ENCODE measurements at regions not wholly inside any gene's neighbourhood (a gene's known extent, or its start where the extent isn't known, plus 50 kb on each side); places are given as distances from the start of the nearest gene placed in this dataset.

DNA sequence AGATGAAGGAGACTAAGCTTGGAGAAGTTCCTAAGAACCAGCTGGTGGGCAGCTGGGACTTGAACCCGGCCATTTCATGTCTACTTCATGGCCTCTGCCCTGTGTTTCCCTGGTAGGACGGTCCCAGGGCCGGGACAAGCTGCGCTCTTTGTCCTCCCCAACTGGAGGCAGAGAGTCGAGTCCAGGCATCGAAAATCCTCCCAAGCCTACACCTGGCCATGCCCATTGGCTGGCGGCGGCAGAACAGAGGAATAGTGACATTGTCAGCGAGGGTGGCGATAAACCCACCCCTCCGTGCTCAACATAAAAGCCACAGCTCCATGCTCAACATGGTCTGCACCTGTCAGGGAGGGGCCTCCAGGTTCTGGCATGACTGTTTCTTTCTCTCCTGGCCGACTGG is 77.7 kb downstream of the RBFOX3 start:
- H3K27me3 ChIP-seq: peaks cover 70% of the 10 kb centered on the region

DNA sequence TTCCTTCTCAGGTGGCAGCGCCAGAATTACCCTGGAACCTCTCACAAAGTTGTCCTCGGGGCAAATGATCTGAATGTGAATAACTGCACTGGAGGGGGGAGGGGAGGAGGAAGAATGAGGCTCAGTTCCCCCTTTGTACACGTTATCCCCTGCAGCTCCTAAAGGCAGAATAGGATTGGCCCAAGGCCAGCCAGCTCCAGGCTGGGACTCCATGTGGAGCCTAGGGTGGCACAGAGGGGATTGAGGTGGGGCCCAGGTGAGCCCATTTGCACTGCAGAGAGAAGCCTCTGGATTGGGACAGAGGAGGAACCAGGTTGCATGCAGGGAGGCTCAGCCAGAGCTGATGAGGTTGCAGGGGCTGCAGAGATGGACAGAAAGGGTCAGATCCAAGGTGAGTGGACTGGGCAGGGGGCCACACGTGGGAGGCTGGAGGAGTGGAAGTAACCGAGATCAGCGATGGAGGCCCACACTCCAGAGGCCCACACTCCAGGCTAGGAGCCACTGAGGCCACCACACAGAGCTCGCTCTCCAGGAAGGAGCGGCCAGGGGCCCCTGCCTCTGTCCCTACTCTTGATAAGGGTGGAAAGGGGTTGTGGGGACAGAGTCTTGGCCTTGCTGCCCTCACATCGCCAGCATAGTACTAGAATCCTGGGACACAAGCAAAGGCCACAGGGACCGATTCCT is 78.6 kb downstream of the RBFOX3 start:
- DNase-seq: no peak
- no peaks in the 10 kb centered on the region for H3K36me3 ChIP-seq
- H3K4me1 ChIP-seq: no peaks in the 10 kb centered on the region
- no peaks in the 10 kb centered on the region for H3K9me3 ChIP-seq (replicated peaks)
- H3K27me3 ChIP-seq: peaks cover 68% of the 10 kb centered on the region
- no peak overlapping the region for H3K4me3 ChIP-seq
- H3K27ac ChIP-seq: no peak overlapping the region

More for the DNA sequence above, 77.7 kb downstream of the RBFOX3 start:
- no peaks in the 10 kb centered on the region for H3K9me3 ChIP-seq (replicated peaks)
- no peak for DNase-seq
- no peaks in the 10 kb centered on the region for H3K4me1 ChIP-seq
- no peak overlapping the region for H3K27ac ChIP-seq
- H3K4me3 ChIP-seq: no peak overlapping the region
- H3K36me3 ChIP-seq: no peaks in the 10 kb centered on the region

DNA sequence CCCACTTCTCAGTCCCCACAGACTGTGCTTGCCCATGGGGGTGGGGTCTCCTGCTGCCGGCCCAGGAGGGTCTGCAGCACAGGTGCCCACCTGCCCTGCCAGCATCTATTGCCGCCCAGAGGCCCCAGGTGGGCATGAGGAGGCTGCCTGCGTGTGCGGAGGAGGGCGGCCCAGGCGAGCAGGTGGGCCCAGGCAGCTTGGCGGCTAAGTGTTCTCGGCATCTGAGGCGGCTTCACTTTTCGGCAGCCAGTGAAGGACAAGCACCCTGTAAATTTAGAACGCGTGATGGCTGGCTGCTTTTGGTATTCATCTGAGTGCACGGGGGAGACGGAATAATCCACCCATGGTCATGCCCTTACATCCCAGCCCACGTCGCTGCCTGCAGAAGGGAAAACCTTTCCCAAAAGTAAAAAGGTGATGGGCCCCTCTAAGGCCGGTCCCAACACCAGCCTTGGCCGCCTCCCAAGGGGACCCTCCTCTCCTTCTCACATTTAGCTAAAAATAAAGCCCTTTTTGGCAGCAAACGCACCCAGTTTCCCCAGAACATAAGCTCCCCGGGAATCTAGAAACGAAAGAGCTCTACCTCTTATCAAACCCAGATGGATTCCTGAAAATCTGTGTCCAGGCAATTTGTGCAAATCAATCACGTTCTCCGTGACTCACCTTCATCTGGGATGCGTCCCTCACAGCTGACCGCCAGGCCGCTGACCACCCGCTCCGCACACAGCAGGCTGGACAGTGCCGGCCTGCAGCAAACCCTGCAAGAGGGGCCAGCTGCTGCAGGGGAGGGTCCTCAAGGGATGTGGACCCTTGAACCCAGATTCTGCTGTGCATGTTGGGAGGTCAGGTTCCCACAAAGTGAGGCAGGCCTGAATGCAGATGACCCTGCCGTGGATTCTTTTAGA is 79.4 kb downstream of the RBFOX3 start:
- Histone ChIP-seq H3K27ac (no peak overlapping the region), H3K4me1 (no peaks in the 10 kb centered on the region), H3K27me3 (peaks cover 73% of the 10 kb centered on the region), H3K4me3 (no peak overlapping the region), H3K9me3 (replicated peaks) (no peaks in the 10 kb centered on the region), H3K36me3 (no peaks in the 10 kb centered on the region)
- no peak for DNase-seq

DNA sequence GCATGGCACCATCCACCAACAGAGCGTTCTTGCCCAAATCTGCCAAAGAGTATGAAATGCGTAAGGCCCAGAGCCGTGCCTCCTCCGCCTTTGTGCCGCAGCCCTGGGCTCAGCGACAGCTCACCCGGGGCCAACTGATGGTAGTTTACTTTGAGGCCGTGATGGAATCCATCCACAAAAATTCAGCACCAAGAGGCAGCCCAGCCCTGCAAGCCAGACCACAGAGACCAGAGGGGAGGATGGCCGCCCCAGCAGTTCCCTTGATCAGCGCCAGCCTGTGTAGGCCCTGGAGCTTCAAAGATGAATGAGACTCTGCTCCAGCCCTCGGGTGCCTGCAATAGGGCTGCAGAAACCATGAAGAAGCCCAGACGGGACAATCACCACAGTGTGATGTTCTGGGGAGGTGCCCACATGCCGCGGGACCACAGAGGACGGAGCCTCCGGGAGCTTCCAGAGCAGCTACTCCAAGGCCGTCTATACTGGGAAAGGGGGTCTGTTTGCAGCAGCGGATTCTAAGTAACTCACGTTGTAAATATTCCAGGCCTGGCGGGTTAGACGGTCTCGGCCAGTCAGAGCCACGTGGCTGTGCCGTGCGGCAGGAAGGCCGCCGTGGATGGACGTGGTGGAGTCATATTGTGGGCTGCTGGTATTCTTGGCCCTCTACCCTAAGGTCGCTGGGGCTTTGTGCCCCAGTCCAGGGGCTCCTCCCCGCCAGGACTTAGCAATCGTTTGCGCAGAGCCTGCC is 80.3 kb downstream of the RBFOX3 start:
- Histone ChIP-seq H3K27me3 (peaks cover 79% of the 10 kb centered on the region), H3K4me1 (no peaks in the 10 kb centered on the region), H3K9me3 (replicated peaks) (no peaks in the 10 kb centered on the region), H3K4me3 (no peak overlapping the region), H3K36me3 (no peaks in the 10 kb centered on the region), H3K27ac (no peak overlapping the region)
- DNase-seq: no peak

DNA sequence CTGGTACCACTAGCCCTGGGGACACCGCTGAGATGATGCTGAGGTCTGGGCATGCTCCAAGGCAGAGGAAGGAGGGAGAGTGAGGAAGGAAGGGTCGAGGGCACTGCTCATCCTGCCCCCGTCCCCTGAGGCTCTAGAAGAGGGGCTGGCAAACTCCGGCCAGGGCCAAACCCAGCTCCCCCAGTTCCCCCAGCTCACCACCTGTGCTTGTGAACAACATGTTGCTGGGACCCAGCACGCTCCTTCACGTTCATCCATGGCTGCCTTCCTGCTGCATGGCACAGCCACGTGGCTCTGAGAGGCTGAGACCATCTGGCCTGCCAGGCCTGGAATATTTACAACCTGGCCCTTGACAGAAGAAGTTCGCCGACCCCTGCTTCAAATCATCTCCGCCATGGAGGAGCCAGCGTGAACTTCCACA is 81.2 kb downstream of the RBFOX3 start:
- DNase-seq: no peak
- H3K27ac ChIP-seq: no peak overlapping the region
- H3K36me3 ChIP-seq: no peaks in the 10 kb centered on the region
- H3K4me1 ChIP-seq: no peaks in the 10 kb centered on the region
- no peak overlapping the region for H3K4me3 ChIP-seq
- no peaks in the 10 kb centered on the region for H3K9me3 ChIP-seq (replicated peaks)
- peaks cover 82% of the 10 kb centered on the region for H3K27me3 ChIP-seq

DNA sequence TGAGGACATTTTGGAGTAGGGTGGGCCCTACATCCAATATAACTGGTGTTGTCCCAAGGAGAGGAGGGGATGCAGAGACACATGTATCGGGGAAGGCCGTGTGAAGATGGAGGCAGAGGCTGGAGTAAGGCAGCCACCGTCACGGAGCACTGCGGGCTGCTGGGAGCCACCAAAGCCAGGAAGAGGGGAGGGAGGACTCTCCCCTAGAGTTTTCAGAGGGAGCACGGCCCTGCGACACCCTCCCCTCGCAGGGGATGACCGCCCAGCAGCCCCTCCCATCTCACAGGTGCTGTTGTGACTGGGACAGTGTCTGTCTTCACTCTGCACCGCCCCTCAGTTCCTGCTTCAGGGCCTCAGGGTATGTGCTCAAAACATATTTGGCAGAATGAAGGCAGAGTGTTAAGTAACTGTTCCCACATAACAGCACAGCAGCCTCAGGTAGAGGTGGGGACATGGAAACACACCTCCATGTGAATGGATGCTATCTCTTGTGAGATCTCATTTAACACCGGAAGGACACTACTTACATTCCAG is 82.2 kb downstream of the RBFOX3 start:
- Histone ChIP-seq H3K27me3 (peaks cover 82% of the 10 kb centered on the region), H3K9me3 (replicated peaks) (no peaks in the 10 kb centered on the region), H3K27ac (no peak overlapping the region), H3K4me1 (no peaks in the 10 kb centered on the region), H3K36me3 (no peaks in the 10 kb centered on the region), H3K4me3 (no peak overlapping the region)
- DNase-seq: no peak

DNA sequence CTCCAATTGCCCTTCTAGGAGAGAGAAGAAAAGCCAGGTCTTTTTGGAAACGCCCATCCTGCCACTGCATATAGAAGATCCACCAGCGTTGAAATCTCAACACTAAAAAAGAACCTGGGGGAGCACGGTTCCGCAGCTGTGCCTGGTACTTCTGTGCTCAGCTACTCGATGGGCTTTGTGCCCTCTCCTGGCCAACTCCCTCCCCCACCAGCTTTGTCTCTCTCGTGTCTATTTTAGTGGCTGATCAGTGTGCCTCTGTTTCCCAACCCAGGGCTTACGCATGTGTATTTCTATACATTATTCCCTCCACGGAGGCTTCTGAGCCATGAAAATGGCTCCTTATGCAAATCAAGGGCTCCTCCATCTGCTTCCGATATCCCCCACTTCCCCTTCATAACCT is 83.5 kb downstream of the RBFOX3 start:
- H3K9me3 ChIP-seq (replicated peaks): no peaks in the 10 kb centered on the region
- peaks cover 79% of the 10 kb centered on the region for H3K27me3 ChIP-seq
- no peaks in the 10 kb centered on the region for H3K36me3 ChIP-seq
- no peak overlapping the region for H3K27ac ChIP-seq
- no peak for DNase-seq
- H3K4me3 ChIP-seq: no peak overlapping the region
- H3K4me1 ChIP-seq: no peaks in the 10 kb centered on the region

DNA sequence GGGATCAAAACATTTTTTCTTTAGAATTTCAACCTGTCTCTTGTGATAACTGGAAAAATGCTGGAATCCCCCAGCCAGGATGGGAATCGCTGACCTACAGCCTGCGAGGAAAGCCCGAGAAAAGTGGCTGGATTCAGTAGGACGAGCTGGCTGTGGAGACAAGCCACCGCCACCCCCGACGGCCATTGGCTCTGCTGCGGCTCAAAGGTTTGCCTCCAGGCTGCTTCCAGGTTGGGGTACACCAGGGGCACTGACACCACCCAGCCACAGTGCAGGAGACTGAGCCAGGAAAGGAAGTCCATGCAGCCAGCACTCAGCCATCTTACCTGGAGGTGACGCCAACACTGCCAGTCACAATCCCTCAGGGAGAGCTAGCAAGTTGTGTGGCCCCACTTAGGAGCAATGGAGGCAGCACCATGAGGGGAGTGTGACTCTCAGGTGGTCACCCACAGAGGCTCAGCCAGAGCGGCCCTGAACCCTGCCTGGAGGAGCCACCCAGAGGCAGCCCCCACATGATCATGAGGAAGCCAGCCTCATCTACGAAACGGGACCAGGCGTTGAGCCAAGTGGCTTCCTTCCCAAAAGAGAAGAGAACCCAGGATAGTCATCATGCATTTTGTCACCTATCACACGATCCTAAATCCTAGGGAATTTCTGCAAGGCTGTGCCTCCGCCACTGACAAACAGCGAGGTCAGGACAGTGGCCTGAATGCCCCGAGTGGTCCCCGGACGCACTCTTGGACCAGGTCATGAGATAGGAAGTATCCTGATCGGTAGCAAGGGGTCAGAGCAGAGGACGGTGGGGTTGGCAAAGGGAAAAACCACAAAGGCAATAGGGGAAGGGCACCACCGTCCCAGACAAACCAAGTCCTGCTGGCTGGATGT is 84.8 kb downstream of the RBFOX3 start:
- Histone ChIP-seq H3K36me3 (no peaks in the 10 kb centered on the region), H3K4me1 (no peaks in the 10 kb centered on the region), H3K9me3 (replicated peaks) (no peaks in the 10 kb centered on the region), H3K4me3 (no peak overlapping the region), H3K27me3 (peaks cover 81% of the 10 kb centered on the region), H3K27ac (no peak overlapping the region)
- DNase-seq: no peak

DNA sequence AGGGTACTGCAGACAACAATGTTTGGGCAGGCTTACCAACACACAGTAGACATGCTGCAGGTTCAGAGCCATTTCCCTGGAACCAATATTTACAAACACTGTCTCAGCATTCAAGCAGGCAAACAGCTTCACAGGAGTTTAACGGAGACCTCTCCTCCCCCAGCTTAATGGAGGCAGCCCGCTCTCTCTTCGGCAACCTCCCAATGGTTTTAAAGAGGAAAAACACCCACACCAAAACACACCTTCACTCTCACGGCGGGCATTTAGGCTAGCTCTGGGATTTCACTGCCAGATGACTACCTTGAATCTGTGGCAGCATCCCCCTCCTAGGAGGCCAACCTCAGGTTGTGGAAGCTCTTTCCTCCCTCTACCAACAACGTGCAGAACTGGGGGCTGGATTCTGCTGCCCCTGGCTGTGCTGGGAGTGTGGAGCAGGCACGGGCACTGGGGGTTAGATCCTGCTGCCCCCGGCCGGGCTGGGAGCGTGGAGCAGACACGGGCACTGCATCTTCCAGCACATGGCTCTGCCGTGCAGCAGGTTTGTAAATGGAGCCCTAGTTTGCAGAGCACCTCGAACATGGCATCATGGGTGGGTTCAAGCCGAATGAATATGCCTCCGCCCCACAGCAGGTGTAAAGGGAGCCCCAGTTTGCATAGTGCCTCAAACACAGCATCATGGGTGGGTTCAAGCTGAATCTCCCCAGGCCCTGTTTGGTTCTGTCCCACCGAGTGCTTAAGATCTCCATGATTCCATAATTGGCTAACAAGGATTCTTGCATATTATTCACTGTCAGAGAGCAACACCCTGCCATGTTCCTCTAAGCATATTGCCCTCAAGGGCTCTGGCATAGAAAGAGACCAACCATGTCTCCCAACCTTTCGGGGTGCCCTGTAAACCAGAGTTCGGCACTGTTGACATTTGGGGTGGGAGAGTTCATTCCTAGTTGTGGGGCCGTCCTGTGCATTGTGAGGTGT is 86.4 kb downstream of the RBFOX3 start:
- Histone ChIP-seq H3K36me3 (no peaks in the 10 kb centered on the region), H3K27ac (no peak overlapping the region), H3K4me1 (no peaks in the 10 kb centered on the region), H3K9me3 (replicated peaks) (no peaks in the 10 kb centered on the region), H3K4me3 (no peak overlapping the region), H3K27me3 (peaks cover 86% of the 10 kb centered on the region)
- DNase-seq: no peak

DNA sequence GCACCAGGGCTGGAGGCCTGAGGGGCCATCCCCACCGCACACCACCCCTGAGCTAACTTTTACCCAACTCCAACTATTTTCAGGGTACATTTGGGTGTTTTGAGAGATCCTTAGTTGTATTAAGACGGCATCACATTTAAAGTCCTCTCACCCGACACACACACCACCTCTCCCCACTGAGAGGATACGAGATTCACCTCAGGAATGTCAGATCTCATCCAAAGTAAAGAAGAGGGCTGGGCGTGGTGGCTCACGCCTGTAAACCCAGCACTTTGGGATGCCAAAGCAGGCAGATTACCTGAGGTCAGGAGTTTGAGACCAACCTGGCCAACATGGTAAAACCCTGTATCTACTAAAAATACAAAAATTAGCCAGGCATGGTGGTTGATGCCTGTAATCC is 88.4 kb downstream of the RBFOX3 start:
- H3K4me1 ChIP-seq: no peaks in the 10 kb centered on the region
- no peaks in the 10 kb centered on the region for H3K9me3 ChIP-seq (replicated peaks)
- H3K27me3 ChIP-seq: peaks cover 93% of the 10 kb centered on the region

DNA sequence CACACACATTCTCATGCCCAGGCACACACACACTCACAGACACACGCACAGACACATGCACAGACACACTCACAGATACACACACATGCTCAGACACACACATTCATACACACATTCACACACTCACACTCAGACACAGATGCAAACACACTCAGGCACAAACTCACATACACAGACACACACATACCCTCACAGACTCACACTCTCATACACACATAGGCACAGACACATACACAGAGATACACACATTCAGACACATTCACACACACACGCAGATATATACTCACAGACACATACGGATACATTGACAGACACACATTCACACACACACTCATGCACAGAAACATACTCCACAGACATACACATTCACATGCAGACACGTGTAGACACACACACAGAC is 89.6 kb downstream of the RBFOX3 start:
- no peaks in the 10 kb centered on the region for H3K4me1 ChIP-seq
- peaks cover 89% of the 10 kb centered on the region for H3K27me3 ChIP-seq
- no peaks in the 10 kb centered on the region for H3K9me3 ChIP-seq (replicated peaks)
- H3K4me3 ChIP-seq: no peak overlapping the region
- no peak overlapping the region for H3K27ac ChIP-seq
- no peaks in the 10 kb centered on the region for H3K36me3 ChIP-seq
- no peak for DNase-seq

More for the DNA sequence above, 88.4 kb downstream of the RBFOX3 start:
- H3K4me3 ChIP-seq: no peak overlapping the region
- DNase-seq: no peak
- no peaks in the 10 kb centered on the region for H3K36me3 ChIP-seq
- no peak overlapping the region for H3K27ac ChIP-seq

DNA sequence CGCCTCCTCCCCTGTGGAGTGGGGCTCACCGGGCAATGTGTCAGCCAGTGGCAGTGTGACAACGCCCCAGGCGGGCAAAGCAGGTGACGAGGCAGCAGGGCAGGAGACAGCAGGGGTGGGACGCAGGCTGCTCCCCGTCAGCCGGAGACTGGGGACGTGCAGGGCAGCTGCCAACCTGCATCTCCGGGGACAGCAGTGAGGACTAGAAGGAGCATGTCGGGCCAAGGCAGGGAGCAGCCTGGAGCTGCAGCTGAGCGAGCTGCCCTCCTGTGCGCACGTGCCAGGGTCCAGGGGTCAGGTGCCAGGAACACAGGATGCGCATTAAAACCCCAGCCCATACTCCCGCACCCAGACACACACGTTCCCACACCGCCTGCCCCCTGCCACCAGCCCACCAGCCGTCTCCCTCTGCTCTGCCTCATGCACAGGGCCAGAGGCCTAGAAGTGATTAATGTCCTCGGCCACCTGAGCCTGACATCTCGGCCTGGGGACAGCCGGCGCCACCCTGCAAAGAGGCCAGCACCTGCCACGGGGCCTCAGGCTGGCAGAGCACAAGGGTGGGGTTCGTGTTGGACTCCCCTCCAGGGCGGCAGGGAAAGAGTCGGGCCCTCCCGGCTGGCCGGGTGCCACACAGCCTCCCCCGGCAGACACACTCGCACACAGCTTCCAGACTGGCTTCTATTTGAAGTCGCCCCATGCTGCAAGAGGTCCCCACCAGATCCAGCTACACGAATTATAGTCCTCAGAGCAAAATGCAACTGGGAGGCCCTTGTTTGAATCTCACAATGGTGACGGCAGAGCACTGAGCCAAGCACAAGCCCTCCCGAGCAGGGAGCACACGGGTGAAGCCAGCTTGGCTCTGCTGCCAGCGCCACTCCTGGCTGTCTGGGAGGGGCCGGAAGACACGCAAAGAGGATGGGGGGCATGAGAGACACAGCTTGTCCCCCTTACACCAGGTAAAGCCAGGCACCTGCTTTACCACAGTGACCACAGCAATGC is 90.4 kb downstream of the RBFOX3 start:
- H3K27me3 ChIP-seq: peaks cover 89% of the 10 kb centered on the region
- H3K4me3 ChIP-seq: no peak overlapping the region
- DNase-seq: no peak
- H3K36me3 ChIP-seq: no peaks in the 10 kb centered on the region
- no peaks in the 10 kb centered on the region for H3K9me3 ChIP-seq (replicated peaks)
- H3K4me1 ChIP-seq: no peaks in the 10 kb centered on the region
- H3K27ac ChIP-seq: no peak overlapping the region
